Uterus (tissue), 2 donors: ENCODE measurements at regions not wholly inside any gene's neighbourhood (a gene's known extent, or its start where the extent isn't known, plus 50 kb on each side); places are given as distances from the start of the nearest gene placed in this dataset.

Experiments
- CTCF ChIP-seq, 4 experiments: fragments of 200-600 bp in 2 of 4; fragments of 450-650 bp in 2 of 4; sonication (generic) in 2 of 4; IDR thresholded peaks; one replicate each; pipeline ENCODE4 v1.5.1; 2016 to 2019; ENCODE audit warnings: antibody characterized with exemption in 4 of 4, mild to moderate bottlenecking in 2 of 4, moderate library complexity in 1 of 4
- POLR2A ChIP-seq, 2 donors: fragments of 450-650 bp; IDR thresholded peaks; one replicate each; pipeline ENCODE4 v1.6.1; 2016; ENCODE audit warnings: antibody characterized with exemption in 2 of 2, mild to moderate bottlenecking in 1 of 2, moderate library complexity in 1 of 2

DNA sequence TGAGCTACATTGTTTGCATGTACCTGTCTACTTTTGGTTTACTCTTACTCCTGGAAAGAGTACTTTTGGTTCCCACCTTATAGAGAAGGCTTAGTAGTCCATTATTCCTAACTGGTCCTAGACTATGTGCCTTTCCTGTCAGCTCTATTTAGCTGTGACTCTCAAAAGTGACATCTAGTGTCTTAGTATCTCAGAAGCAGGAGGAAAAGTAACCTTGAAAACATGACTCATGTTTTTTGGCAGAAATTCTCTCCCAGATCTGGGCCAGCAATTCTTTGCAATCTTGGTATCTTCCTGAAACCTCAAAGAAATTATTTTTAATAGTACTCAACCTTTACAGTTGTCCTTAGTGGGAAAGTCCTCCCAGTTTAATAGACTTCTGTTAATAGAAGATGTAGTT is 691.7 kb upstream of the SEMA6A start:
- TF ChIP-seq CTCF (IDR thresholded peaks at IDR 0.05) (no peak), POLR2A (IDR thresholded peaks at IDR 0.05) (no peak)
